IPS DF 4.7 (cell line): ENCODE measurements at regions not wholly inside any gene's neighbourhood (a gene's known extent, or its start where the extent isn't known, plus 50 kb on each side); places are given as distances from the start of the nearest gene placed in this dataset.
A peak's percentile ranks its signal among the peaks of the same experiment; 100 is the strongest.
"Not testable (repeated sequence)": the region's sequence is repeated elsewhere in the genome, so short reads cannot be mapped to it uniquely, and the experiment has no call there.

ENCODE experiments used
- DNase-seq: peaks from one replicate; pipeline ENCODE4 v3.0.0-alpha.2; 2013; ENCODE audit warnings: low spot score; ENCODE audit errors: extremely low read depth

- peak; percentile 46 for DNase-seq
These were observed 221.8 kb upstream of the SSTR1 start for GRCh38 chr14:37985826-37986470.

- no peak for DNase-seq
These were observed 219.2 kb upstream of the SSTR1 start for GRCh38 chr14:37988472-37988871.

GRCh38 chr14:37991027-37991426 lies 216.7 kb upstream of the SSTR1 start:
- DNase-seq, result no peak

DNA sequence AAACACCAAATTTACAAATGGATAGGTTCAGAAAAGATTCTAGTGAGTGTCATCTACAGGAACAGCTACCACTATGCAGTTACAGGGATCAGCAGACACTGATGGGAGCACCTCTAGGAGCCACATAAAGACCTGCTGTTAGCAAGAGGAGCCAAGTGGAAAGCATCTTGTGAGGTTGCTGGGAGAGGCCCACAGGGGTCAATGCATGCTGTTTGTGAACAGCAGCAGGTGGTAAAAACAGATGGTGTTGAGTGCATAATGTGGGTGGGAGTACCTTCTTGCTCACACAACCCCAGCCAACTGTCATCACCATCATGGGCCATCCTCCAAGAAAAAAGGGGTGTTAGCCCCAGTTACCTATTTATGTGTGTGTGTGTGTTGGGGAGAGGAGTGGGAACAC lies 215.2 kb upstream of the SSTR1 start:
- DNase-seq, result no peak

DNA sequence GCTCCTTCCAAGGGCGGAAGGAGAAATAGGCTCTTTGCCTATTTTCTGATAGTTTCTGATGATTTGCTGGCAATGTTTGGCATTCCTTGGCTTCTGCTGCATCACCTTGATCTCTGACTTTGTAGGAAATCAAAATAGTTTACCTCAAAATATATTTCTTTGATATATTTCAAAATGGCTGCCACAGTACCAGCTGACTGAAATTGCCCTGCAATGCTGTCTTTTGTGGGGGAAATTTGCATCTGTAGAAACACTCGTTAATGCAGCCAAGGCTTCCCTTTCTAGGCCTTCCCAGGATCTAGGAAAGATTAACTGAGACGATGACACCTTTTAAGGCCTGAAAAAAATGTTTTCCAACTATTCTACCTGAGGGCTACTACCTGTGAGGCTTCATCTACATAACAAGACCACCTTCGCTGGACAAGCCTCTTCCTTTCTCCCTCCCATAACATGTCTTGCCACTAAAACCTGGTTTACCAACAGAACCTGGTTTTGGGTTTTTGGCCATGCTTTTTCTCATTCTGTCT lies 212.8 kb upstream of the SSTR1 start:
- DNase-seq, result peak; percentile 53

GRCh38 chr14:37997017-37997416 lies 210.7 kb upstream of the SSTR1 start:
- DNase-seq, result no peak

GRCh38 chr14:38000340-38000739 lies 207.4 kb upstream of the SSTR1 start:
- no peak for DNase-seq

GRCh38 chr14:38001501-38001900 lies 206.2 kb upstream of the SSTR1 start:
- DNase-seq, result no peak

- DNase-seq, result no peak
These were observed 203.7 kb upstream of the SSTR1 start for GRCh38 chr14:38003746-38004609.

- no peak for DNase-seq
These were observed 203.2 kb upstream of the SSTR1 start for GRCh38 chr14:38004610-38004879.

DNA sequence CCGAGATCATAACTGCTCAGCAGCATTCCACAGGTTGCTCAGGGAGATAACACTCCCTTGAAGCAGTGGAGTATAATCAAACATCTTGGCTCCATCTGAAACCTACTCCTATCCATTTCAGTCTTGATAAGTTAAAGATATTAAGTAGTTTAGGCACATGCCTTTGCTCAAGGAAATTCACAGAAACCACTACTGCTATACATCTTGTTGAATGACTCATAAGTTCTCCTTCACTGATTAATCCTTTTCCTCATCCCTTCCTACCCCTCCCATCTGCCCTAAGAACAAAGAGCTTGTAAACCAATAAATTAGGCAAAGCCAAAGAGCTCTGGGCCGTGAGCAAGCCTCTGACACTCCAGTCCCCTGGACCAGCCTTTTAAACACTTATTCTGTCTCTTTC lies 196.5 kb upstream of the SSTR1 start:
- DNase-seq, result not testable (repeated sequence)

DNA sequence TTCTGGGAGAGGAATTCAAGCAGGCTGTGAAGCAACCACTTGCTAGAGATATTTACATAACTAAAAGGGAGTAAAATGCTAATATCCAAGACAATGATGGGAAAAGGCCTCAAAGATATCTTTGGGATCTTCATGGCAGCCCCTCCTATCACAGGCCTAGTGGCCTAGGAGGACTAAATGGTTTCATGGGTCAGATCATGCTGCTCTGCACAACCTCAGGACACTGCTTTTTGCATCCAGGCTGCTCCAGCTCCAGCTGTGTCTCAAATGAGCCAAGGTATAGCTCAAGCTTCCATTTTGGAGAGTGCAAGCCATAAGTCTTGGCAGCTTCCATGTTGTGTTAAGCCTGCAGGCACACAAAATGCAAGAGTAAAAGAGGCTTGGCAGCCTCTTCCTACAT lies 195.6 kb upstream of the SSTR1 start:
- DNase-seq, result no peak

GRCh38 chr14:38016497-38016896 lies 191.2 kb upstream of the SSTR1 start:
- DNase-seq, result no peak

DNA sequence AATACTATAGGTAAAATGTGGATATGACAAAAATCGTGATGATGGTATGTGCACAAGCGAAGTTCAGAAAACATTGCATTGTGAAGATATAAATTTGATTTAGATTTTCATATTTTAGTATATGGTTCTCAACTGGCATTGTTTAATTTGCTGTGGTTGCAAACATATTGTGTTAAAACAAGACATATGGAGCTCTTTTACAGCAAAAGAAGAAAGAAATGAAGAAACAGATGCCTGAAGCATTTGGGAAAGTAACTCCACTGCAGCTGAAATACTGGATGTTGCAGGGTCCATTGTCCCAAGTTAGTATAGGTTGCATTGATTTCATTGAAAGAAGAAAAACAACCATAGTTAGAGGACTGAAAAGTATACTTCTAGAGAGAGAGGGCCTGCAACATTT lies 185.8 kb upstream of the SSTR1 start:
- DNase-seq, result no peak

GRCh38 chr14:38022775-38023174 lies 184.9 kb upstream of the SSTR1 start:
- no peak for DNase-seq

DNA sequence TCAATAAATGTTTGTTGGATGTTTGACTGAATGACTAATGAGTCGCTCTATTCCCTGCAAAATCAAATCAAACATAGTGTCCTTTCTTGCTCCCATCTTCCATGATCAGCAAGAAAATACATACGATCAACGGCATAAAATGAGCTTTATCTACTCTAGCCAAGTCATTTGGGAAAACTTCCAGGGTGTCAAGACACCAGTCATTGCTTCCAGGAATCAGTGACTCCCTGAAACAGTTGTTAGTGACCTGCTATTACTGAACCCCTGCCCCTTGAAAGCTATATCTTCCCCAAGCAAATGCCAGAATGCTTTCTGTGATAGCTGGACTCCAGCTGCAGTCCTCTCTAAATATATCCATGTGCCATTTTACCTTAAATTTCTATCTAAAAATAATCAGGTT lies 169.5 kb upstream of the SSTR1 start:
- DNase-seq, result no peak

GRCh38 chr14:38038986-38039385 lies 168.7 kb upstream of the SSTR1 start:
- no peak for DNase-seq

- DNase-seq, result no peak
These were observed 168.2 kb upstream of the SSTR1 start for GRCh38 chr14:38039496-38039895.

GRCh38 chr14:38040411-38040810 lies 167.3 kb upstream of the SSTR1 start:
- no peak for DNase-seq

DNA sequence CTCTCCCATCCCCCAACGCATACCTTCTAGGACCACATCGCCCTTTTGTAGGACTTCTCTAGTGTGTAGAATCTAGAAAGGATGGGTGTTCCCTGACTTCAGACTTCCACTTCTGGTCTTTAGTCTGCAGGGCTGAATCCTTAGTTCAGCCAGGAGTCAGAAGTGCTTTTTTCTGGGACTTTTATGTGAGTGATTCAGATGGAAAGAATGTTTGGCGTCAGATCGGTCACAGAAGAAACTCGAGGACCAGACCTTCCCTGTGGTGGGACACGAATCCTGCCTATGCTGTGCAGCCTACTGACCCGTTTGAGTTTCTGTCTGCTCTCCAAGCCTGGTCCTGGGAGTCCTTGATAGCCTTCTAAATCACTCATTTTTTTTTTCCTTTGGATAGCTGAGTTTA lies 165.4 kb upstream of the SSTR1 start:
- DNase-seq, result peak; percentile 28

GRCh38 chr14:38044710-38045109 lies 163.0 kb upstream of the SSTR1 start:
- DNase-seq, result no peak

- DNase-seq, result no peak
These were observed 162.2 kb upstream of the SSTR1 start for GRCh38 chr14:38045461-38045860.

DNA sequence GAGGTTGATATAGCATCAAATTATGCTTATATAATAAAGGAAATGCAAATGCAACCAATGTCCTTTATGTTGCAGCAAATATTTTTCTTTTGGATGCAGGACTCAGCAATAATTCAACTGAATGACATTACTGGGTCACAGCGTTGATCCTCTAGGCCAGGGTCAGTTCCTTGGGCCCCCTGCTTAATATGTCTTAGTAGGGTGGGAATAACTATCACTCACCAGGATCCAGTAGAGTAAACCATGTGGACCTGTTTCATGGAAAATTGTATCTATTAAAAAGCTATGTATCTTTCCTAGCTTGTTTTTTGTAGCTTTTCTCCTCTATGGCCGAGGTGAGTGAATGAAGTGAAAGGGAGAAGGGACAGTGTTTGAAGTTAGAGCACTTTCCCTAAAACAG lies 161.5 kb upstream of the SSTR1 start:
- DNase-seq, result no peak
